Heart right ventricle (tissue), 16 donors: ENCODE measurements at regions not wholly inside any gene's neighbourhood (a gene's known extent, or its start where the extent isn't known, plus 50 kb on each side); places are given as distances from the start of the nearest gene placed in this dataset.

Experiments
- ATAC-seq, 8 donors: fragments of 200-7000 bp; cut with Tn5 transposase; one replicate each; pipeline ENCODE4 v1.9.1; 2020; ENCODE audit warnings: mild to moderate bottlenecking in 8 of 8, moderate library complexity in 8 of 8, moderate number of reproducible peaks in 1 of 8
- DNase-seq, 2 donors: peaks; one replicate each; pipeline ENCODE4 v3.0.0-alpha.2; 2020
- H3K27ac ChIP-seq, 10 donors: fragments of 200-600 bp; sonication (generic) in 2 of 10; one replicate each; pipeline versions ENCODE4 v1.5.0 to v1.8.0; 2020 to 2022; ENCODE audit warnings: mild to moderate bottlenecking in 3 of 10
- H3K27me3 ChIP-seq, 7 donors: fragments of 200-600 bp; one replicate each; pipeline ENCODE4 v1.8.0; 2021 to 2022; ENCODE audit warnings: mild to moderate bottlenecking in 2 of 7
- H3K36me3 ChIP-seq, 9 donors: fragments of 200-600 bp; sonication (generic) in 1 of 9; one replicate each; pipeline versions ENCODE4 v1.5.0 to v1.8.0; 2020 to 2022; ENCODE audit warnings: mild to moderate bottlenecking in 2 of 9
- H3K4me1 ChIP-seq, 9 donors: fragments of 200-600 bp; sonication (generic) in 1 of 9; one replicate each; pipeline versions ENCODE4 v1.5.0 to v1.8.0; 2020 to 2022; ENCODE audit warnings: mild to moderate bottlenecking in 4 of 9
- H3K4me3 ChIP-seq, 10 donors: fragments of 200-600 bp; sonication (generic) in 2 of 10; one replicate each; pipeline versions ENCODE4 v1.5.0 to v1.8.0; 2020 to 2022; ENCODE audit warnings: mild to moderate bottlenecking in 7 of 10, moderate library complexity in 2 of 10
- H3K9me3 ChIP-seq, 11 donors: fragments of 200-600 bp in 10 of 11; sonication (generic) in 2 of 11; one replicate each; pipeline versions ENCODE4 v1.5.0 to v1.8.0; 2013 to 2022; ENCODE audit warnings: mild to moderate bottlenecking in 2 of 11, control low read depth in 1 of 11, moderate library complexity in 1 of 11
- CTCF ChIP-seq, 9 donors: fragments of 200-600 bp; sonication (generic) in 2 of 9; IDR thresholded peaks; one replicate each; pipeline versions ENCODE4 v1.5.0 to v1.8.0; 2021 to 2022; ENCODE audit warnings: antibody characterized with exemption in 9 of 9, mild to moderate bottlenecking in 5 of 9, moderate library complexity in 1 of 9
- WGBS, 2 donors: extraction: QIAGEN DNeasy Blood & Tissue Kit; methylation state at CpG; one replicate each; pipeline ENCODE4 v1.1.7; 2013; ENCODE audit warnings: inconsistent platforms in 1 of 2; 5-methylcytosine and 5-hydroxymethylcytosine counted together
- intact Hi-C, 10 donors: fragments of 100-400 bp; cut with DNase I; formaldehyde crosslinking; loops; one replicate each; pipeline versions ENCODE4 v1.11.1 to v1.14.2; 2022
- donor health status: Arrhythmogenic right ventricular cardiomyopathy.
- donor health status: ischemic (EF 13 %, LVEDD 7.1; RV severe dilation, severe dysfunction).
- donor health status: healthy with polysubstance abuse.
- donor health status: DM: no; HTN: yes; CAD: no.
- donor health status: DM: no; HTN: no; CAD: no.
- donor health status: ischemic (EF 25% LVEDD 6.9; RV normal size, moderate dysfunction).
- donor health status: ischemic (EF 25% LVEDD 5.7; RV mildly dilated, moderate dysfunction).
- donor health status: healthy.
- donor health status: DM: yes; HTN: yes; CAD: no.
- donor health status: Ischemic cardiomyopathy.
- donor health status: ischemic (EF 35%, LVEDD 5.7; RV mildly dilated, moderate dysfunction).
- donor health status: nonischemic (EF 11% LVEDD 7.7; RV severe dilation, severe dysfunction).
- donor health status: DM: yes; HTN: yes; CAD: no.
- donor health status: PGD.
- donor health status: ischemic (EF 29% LVEDD 5.4; RV normal size, mild dysfunction).
- donor health status: nonischemic (EF 23%, LVEDD 6.1; RV moderate dilation, normal function).

GRCh38 chr6:85868685-85869084 is 226.0 kb upstream of the SYNCRIP start:
- intact Hi-C loops = no loop called here
- DNase-seq (no peak), ATAC-seq (no peak)
- no peaks in the 10 kb centered on the region for H3K27me3 ChIP-seq
- no peak for TF ChIP-seq CTCF (IDR thresholded peaks at IDR 0.05)
- peaks cover 0 to 8% (median 0%) of the 10 kb centered on the region in 11 donors for H3K9me3 ChIP-seq
- H3K4me3 ChIP-seq = no peak overlapping the region
- 95 to 97% methylated on average over 5 of the region's 5 CpGs for WGBS, 2 donors
- H3K4me1 ChIP-seq = peaks cover 3 to 25% (median 11%) of the 10 kb centered on the region in 9 donors
- no peak overlapping the region for H3K27ac ChIP-seq
- no peaks in the 10 kb centered on the region for H3K36me3 ChIP-seq

GRCh38 chr6:85867595-85867994 is 224.9 kb upstream of the SYNCRIP start:
- Histone ChIP-seq H3K36me3 (no peaks in the 10 kb centered on the region), H3K27ac (no peak overlapping the region), H3K4me1 (peaks cover 3 to 25% (median 11%) of the 10 kb centered on the region in 9 donors), H3K4me3 (no peak overlapping the region), H3K27me3 (no peaks in the 10 kb centered on the region), H3K9me3 (no peaks in the 10 kb centered on the region)
- intact Hi-C loops = no loop called here
- no peak for ATAC-seq
- TF ChIP-seq CTCF (IDR thresholded peaks at IDR 0.05) = no peak
- DNase-seq = no peak

- no peak for DNase-seq
- peak overlapping the region in 3 of 10 donors; percentile 48 to 52 (median 52) for H3K4me3 ChIP-seq
- no peaks in the 10 kb centered on the region for H3K9me3 ChIP-seq
- H3K36me3 ChIP-seq = no peaks in the 10 kb centered on the region
- 78 to 79% methylated on average over 10 of the region's 10 CpGs for WGBS, 2 donors
- peak in 1 of 8 donors; percentile 15 for ATAC-seq
- intact Hi-C loops = no loop called here
- no peaks in the 10 kb centered on the region for H3K27me3 ChIP-seq
- no peak for TF ChIP-seq CTCF (IDR thresholded peaks at IDR 0.05)
- H3K27ac ChIP-seq = no peak overlapping the region
- peaks cover 3 to 25% (median 11%) of the 10 kb centered on the region in 9 donors for H3K4me1 ChIP-seq
Observed at GRCh38 chr6:85866758-85867401, 224.2 kb upstream of the SYNCRIP start.

- Histone ChIP-seq H3K36me3 (no peaks in the 10 kb centered on the region), H3K9me3 (no peaks in the 10 kb centered on the region), H3K4me1 (peaks cover 3 to 25% (median 11%) of the 10 kb centered on the region in 9 donors), H3K27ac (peak overlapping the region in 2 of 10 donors; percentile 25 to 44), H3K4me3 (peak overlapping the region in 9 of 10 donors; percentile 20 to 52 (median 44)), H3K27me3 (no peaks in the 10 kb centered on the region)
- no peak for DNase-seq
- intact Hi-C loops = no loop called here
- TF ChIP-seq CTCF (IDR thresholded peaks at IDR 0.05) = no peak
- peak in 4 of 8 donors; percentile 38 to 48 (median 47) for ATAC-seq
- WGBS, 2 donors = 49 to 57% methylated on average over 5 of the region's 5 CpGs
Observed at GRCh38 chr6:85866370-85866730, 223.7 kb upstream of the SYNCRIP start.
